ENCODE measurements at regions not wholly inside any gene's neighbourhood (a gene's known extent, or its start where the extent isn't known, plus 50 kb on each side); places are given as distances from the start of the nearest gene placed in this dataset.

DNA sequence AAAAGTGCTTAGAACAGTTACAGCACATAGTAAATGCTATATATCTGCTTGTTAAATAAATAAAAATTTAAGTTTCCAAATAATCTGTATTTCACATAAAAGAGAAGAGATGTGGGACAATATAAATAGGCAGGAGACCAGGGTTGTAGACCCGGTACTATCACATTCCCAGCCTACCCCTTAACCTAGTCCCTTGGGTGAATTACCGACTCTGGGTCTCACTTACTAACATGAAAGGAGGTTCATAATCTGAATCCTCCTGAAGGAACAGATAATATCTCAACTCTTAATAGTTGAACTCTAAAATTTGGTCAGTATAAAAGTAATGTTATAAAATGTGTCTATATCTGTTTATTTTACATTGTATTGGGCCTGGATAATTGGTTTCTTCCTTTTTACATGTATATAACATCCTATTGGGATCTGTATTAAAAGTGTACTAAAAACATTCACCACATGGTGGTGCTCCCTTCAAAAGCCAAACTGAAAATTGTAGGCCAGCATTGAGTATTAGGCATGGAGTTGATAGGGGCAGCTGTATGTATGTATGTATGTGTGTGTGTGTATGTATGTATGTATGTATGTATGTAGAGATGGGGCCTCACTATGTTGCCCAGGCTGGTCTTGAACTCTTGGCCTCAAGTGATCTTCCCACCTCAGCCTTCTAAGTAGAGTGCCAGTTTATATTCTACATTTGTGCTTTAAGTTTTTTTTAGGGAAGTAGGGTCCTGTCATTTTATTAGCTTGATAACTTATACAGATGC, 64.2 kb upstream of the ABL1 start:
- no peak for TF ChIP-seq JUND (IDR thresholded peaks at IDR 0.05; ENCODE audit: low read depth)
- peak; percentile 46 to 83 for DNase-seq (ENCODE audit: low read depth in 1 of 2, low spot score in 1 of 2)
- in situ Hi-C loops (cut with HindIII; ENCODE audit: low pct_unique_long_range_greater_than_20kb, low sequenced_read_pairs), result no loop called here

- in situ Hi-C loops (cut with HindIII; ENCODE audit: low pct_unique_long_range_greater_than_20kb, low sequenced_read_pairs), result no loop called here
- no peak for TF ChIP-seq JUND (IDR thresholded peaks at IDR 0.05; ENCODE audit: low read depth)
- no peak for DNase-seq (ENCODE audit: low read depth in 1 of 2, low spot score in 1 of 2)
Measured at GRCh38 chr9:130772185-130772584, 62.9 kb upstream of the ABL1 start.

DNA sequence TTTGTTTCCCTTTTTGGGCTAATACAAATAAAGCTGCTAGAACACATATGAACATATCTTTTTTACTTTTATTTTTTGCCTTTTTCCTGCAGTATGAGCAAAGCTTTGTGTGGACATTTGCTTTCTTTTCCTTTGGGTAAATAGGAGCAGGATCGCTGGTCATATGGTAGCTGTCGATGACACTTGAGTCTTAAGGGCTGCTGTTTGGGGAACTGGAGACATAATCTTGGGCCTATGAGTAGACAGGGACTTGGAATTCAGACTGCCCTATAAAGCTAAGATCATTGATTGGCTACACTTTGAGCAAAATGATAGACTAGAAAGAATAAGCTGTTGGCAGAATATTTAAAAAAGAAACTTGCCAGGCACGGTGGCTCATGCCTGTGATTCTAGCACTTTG, 60.9 kb upstream of the ABL1 start:
- no peak for TF ChIP-seq JUND (IDR thresholded peaks at IDR 0.05; ENCODE audit: low read depth)
- in situ Hi-C loops (cut with HindIII; ENCODE audit: low pct_unique_long_range_greater_than_20kb, low sequenced_read_pairs), result no loop called here
- DNase-seq (ENCODE audit: low read depth in 1 of 2, low spot score in 1 of 2), result no peak

DNA sequence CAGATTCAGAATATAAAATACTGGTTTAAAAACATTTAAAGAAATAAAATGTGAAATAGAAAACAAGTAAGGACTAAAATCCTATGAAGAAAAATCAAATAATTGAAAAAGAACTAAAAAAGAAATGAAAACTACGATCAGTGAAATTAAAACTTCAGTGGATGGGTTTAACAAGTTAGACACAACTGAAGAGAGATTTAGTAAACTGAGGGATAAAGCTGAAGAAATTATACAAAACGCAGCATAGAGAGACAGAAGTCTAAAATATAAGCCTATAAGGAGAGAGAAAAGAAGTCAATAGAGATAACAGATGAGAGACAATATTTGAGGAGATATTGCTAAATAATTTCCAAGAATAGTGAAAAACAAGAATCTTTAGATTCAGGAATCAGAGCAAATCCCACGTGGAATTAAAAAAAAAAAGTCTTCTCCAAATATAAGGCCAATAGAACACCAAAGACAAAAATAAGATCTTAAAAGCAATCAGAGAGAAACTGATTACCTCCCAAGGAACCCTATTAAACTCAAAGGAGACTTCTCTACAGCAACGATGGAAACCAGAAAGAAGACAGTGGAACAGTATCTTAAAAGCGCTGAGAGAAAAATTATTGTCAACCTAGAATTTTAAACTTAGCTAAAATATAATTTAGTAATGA, 59.6 kb upstream of the ABL1 start:
- TF ChIP-seq JUND (IDR thresholded peaks at IDR 0.05; ENCODE audit: low read depth), result no peak
- in situ Hi-C loops (cut with HindIII; ENCODE audit: low pct_unique_long_range_greater_than_20kb, low sequenced_read_pairs), result no loop called here
- no peak for DNase-seq (ENCODE audit: low read depth in 1 of 2, low spot score in 1 of 2)

DNA sequence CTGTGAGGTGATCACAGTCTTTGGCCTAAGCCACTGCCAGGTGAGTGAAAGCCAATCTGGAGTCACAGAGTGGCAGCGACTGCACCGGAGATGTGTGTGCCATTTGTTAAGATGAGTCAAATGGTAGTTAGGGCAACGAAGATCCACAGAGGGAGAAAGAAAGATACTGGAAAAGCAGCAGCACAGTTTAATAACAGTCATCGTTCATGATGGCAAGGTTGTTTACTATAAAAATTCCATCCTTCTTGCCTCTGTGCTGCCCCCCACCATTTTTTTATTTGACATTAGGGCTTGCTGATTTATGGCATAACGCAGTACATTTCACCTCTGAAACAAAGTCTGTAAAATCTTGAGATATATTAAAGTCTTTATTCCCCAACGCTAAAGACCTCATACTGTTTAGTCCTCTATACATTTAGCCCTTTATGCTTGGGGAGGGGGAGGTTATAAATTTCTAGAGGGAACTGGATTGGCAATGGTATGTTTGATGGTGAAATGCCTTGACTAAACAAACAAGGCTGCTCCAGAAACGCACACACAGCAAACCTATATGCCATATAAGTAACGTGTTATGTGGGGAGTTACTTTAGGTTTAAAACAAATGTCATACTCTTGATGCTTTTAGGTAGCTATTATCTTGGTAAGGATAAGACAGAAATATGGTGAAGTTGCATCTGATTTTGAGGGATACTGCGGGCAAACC, 55.8 kb upstream of the ABL1 start:
- peak in 1 of 2 experiments; percentile 50 for DNase-seq (ENCODE audit: low read depth in 1 of 2, low spot score in 1 of 2)
- no peak for TF ChIP-seq JUND (IDR thresholded peaks at IDR 0.05; ENCODE audit: low read depth)
- in situ Hi-C loops (cut with HindIII; ENCODE audit: low pct_unique_long_range_greater_than_20kb, low sequenced_read_pairs), result no loop called here

GRCh38 chr9:130780415-130780814, 54.6 kb upstream of the ABL1 start:
- TF ChIP-seq JUND (IDR thresholded peaks at IDR 0.05; ENCODE audit: low read depth), result no peak
- in situ Hi-C loops (cut with HindIII; ENCODE audit: low pct_unique_long_range_greater_than_20kb, low sequenced_read_pairs), result no loop called here

DNA sequence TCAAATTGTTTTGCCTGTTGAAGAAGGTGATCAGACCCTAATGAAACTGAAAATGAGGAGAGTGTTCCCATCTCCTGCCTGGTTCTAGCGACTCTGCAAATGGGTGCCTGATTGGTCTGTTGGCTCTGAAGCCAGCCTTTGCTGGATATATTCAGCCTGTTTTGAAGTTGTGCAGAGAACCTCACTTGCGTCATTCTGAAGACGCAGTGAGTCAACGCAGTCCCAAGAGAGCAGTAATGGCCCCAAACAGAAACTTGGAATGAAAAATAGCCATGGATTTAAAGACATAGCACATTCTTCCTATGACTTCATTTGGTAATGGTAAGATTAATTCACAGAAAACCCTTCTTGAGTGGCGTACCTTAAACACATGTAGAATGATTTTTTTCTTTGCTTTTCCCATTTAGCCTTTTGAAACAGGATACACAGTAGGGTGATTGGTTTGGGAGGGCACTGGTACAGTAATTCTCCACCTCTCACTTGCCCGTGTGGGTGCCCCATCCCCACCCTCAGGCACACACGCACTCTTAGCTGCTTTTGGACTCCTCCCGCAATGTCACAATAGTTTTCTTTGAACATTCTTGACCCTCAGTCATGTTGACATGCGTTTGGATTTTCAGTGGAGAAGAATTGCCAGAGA, 54.1 kb upstream of the ABL1 start:
- no peak for TF ChIP-seq JUND (IDR thresholded peaks at IDR 0.05; ENCODE audit: low read depth)
- DNase-seq (ENCODE audit: low read depth in 1 of 2, low spot score in 1 of 2), result peak in 1 of 2 experiments; percentile 18
- in situ Hi-C loops (cut with HindIII; ENCODE audit: low pct_unique_long_range_greater_than_20kb, low sequenced_read_pairs), result no loop called here

More at GRCh38 chr9:130780415-130780814, 54.6 kb upstream of the ABL1 start:
- DNase-seq (ENCODE audit: low read depth in 1 of 2, low spot score in 1 of 2), result no peak

- TF ChIP-seq JUND (IDR thresholded peaks at IDR 0.05; ENCODE audit: low read depth), result no peak
- DNase-seq (ENCODE audit: low read depth in 1 of 2, low spot score in 1 of 2), result no peak
- in situ Hi-C loops (cut with HindIII; ENCODE audit: low pct_unique_long_range_greater_than_20kb, low sequenced_read_pairs), result no loop called here
Measured at GRCh38 chr9:130781569-130781968, 53.5 kb upstream of the ABL1 start.

- no peak for TF ChIP-seq JUND (IDR thresholded peaks at IDR 0.05; ENCODE audit: low read depth)
- in situ Hi-C loops (cut with HindIII; ENCODE audit: low pct_unique_long_range_greater_than_20kb, low sequenced_read_pairs), result no loop called here
Measured at GRCh38 chr9:130782886-130783530, 52.0 kb upstream of the ABL1 start.

DNA sequence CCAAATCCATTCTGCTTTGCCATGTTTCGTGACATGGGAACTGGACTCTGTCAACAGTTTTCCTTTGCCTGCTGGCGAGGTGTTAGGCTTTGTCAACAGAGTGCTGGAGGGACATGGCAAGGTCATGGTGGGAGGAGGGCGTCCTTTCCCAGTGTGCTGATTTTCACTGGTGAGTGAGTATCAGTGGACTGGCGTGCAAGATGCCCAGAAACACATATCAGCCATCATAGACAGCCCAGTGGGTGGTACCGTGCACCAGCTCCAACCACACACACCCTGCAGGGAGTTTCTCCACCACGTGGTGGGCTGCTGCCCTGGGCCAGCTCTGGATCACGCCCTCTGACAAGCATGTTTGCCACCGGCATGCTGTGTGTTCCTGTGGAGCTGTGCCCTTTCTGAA, 50.0 kb upstream of the ABL1 start:
- TF ChIP-seq JUND (IDR thresholded peaks at IDR 0.05; ENCODE audit: low read depth), result no peak
- in situ Hi-C loops (cut with HindIII; ENCODE audit: low pct_unique_long_range_greater_than_20kb, low sequenced_read_pairs), result no loop called here
- no peak for DNase-seq (ENCODE audit: low read depth in 1 of 2, low spot score in 1 of 2)

More at GRCh38 chr9:130782886-130783530, 52.0 kb upstream of the ABL1 start:
- no peak for DNase-seq (ENCODE audit: low read depth in 1 of 2, low spot score in 1 of 2)

Measured in T47D (cell line).